ENCODE measurements at regions not wholly inside any gene's neighbourhood (a gene's known extent, or its start where the extent isn't known, plus 50 kb on each side); places are given as distances from the start of the nearest gene placed in this dataset.

GRCh38 chr5:109252731-109253130 is 157.0 kb downstream of the PJA2 start:
- no peak for TF ChIP-seq POLR2AphosphoS5 (IDR thresholded peaks at IDR 0.05; ENCODE audit: insufficient read depth in 1 of 2, low read depth in 1 of 2)
- no peak for TF ChIP-seq CTCF (IDR thresholded peaks at IDR 0.05)
- TF ChIP-seq POLR2A (IDR thresholded peaks at IDR 0.05), result no peak

GRCh38 chr5:109250533-109251329 is 159.0 kb downstream of the PJA2 start:
- Histone ChIP-seq H3K27ac (no peak overlapping the region), H3K4me3 (no peak overlapping the region), H3K36me3 (no peaks in the 10 kb centered on the region), H3K9me3 (no peaks in the 10 kb centered on the region), H3K4me1 (no peaks in the 10 kb centered on the region), H3K27me3 (no peaks in the 10 kb centered on the region)
- intact Hi-C loops (cut with DNase I), result no loop called here
- peak in 1 of 2 donors; percentile 40 for DNase-seq (ENCODE audit: extremely low spot score in 2 of 2)
- no peak for TF ChIP-seq POLR2A (IDR thresholded peaks at IDR 0.05)
- TF ChIP-seq POLR2AphosphoS5 (IDR thresholded peaks at IDR 0.05; ENCODE audit: insufficient read depth in 1 of 2, low read depth in 1 of 2), result no peak
- TF ChIP-seq CTCF (IDR thresholded peaks at IDR 0.05), result no peak

More at GRCh38 chr5:109252731-109253130, 157.0 kb downstream of the PJA2 start:
- Histone ChIP-seq H3K4me3 (no peak overlapping the region), H3K4me1 (no peaks in the 10 kb centered on the region), H3K36me3 (no peaks in the 10 kb centered on the region), H3K27ac (no peak overlapping the region), H3K27me3 (no peaks in the 10 kb centered on the region), H3K9me3 (no peaks in the 10 kb centered on the region)
- peak in 1 of 2 donors; percentile 54 for DNase-seq (ENCODE audit: extremely low spot score in 2 of 2)
- intact Hi-C loops (cut with DNase I), result no loop called here

GRCh38 chr5:109250080-109250479 is 159.7 kb downstream of the PJA2 start:
- Histone ChIP-seq H3K4me1 (no peaks in the 10 kb centered on the region), H3K27ac (no peak overlapping the region), H3K27me3 (no peaks in the 10 kb centered on the region), H3K9me3 (no peaks in the 10 kb centered on the region), H3K36me3 (no peaks in the 10 kb centered on the region), H3K4me3 (no peak overlapping the region)
- DNase-seq (ENCODE audit: extremely low spot score in 2 of 2), result no peak
- intact Hi-C loops (cut with DNase I), result no loop called here
- no peak for TF ChIP-seq CTCF (IDR thresholded peaks at IDR 0.05)
- no peak for TF ChIP-seq POLR2AphosphoS5 (IDR thresholded peaks at IDR 0.05; ENCODE audit: insufficient read depth in 1 of 2, low read depth in 1 of 2)
- no peak for TF ChIP-seq POLR2A (IDR thresholded peaks at IDR 0.05)

GRCh38 chr5:109249126-109249525 is 160.6 kb downstream of the PJA2 start:
- no peaks in the 10 kb centered on the region for H3K4me1 ChIP-seq
- no peak overlapping the region for H3K4me3 ChIP-seq
- H3K9me3 ChIP-seq, result no peaks in the 10 kb centered on the region
- intact Hi-C loops (cut with DNase I), result no loop called here
- no peaks in the 10 kb centered on the region for H3K36me3 ChIP-seq
- no peaks in the 10 kb centered on the region for H3K27me3 ChIP-seq
- no peak overlapping the region for H3K27ac ChIP-seq
- DNase-seq (ENCODE audit: extremely low spot score in 2 of 2), result peak in 1 of 2 donors; percentile 67
- TF ChIP-seq POLR2AphosphoS5 (IDR thresholded peaks at IDR 0.05; ENCODE audit: insufficient read depth in 1 of 2, low read depth in 1 of 2), result no peak
- no peak for TF ChIP-seq POLR2A (IDR thresholded peaks at IDR 0.05)
- no peak for TF ChIP-seq CTCF (IDR thresholded peaks at IDR 0.05)

GRCh38 chr5:109247986-109248385 is 161.8 kb downstream of the PJA2 start:
- peak in 1 of 2 donors; percentile 22 for DNase-seq (ENCODE audit: extremely low spot score in 2 of 2)
- Histone ChIP-seq H3K27me3 (no peaks in the 10 kb centered on the region), H3K4me1 (no peaks in the 10 kb centered on the region), H3K27ac (no peak overlapping the region), H3K9me3 (no peaks in the 10 kb centered on the region), H3K36me3 (no peaks in the 10 kb centered on the region), H3K4me3 (no peak overlapping the region)
- intact Hi-C loops (cut with DNase I), result no loop called here
- TF ChIP-seq POLR2AphosphoS5 (IDR thresholded peaks at IDR 0.05; ENCODE audit: insufficient read depth in 1 of 2, low read depth in 1 of 2), result no peak
- TF ChIP-seq POLR2A (IDR thresholded peaks at IDR 0.05), result no peak
- no peak for TF ChIP-seq CTCF (IDR thresholded peaks at IDR 0.05)

All from vagina (tissue), 2 donors.